Naive thymus-derived CD4-positive, alpha-beta T cell (primary cell): ENCODE measurements at regions not wholly inside any gene's neighbourhood (a gene's known extent, or its start where the extent isn't known, plus 50 kb on each side); places are given as distances from the start of the nearest gene placed in this dataset.

ENCODE experiments used
- ATAC-seq: fragments of 150-1000 bp; cut with Tn5 transposase; 2 replicates; pipeline ENCODE4 v1.10.0; 2021; ENCODE audit warnings: mild to moderate bottlenecking, moderate library complexity
- CTCF ChIA-PET: fragments of 350-600 bp; sonication (Branson Sonifier 250); formaldehyde crosslinking; loops from one replicate; lab custom pipeline; 2021; ENCODE audit warnings: antibody characterized with exemption; lab: Charles Lee
- POLR2A ChIA-PET: fragments of 350-600 bp; sonication (Branson Sonifier 250); formaldehyde crosslinking; loops from one replicate; lab custom pipeline; 2021; ENCODE audit warnings: antibody characterized with exemption, inconsistent platforms; lab: Charles Lee
- DNase-seq, 9 donors: peaks; one replicate each; pipeline versions ENCODE4 v3.0.0 to v3.0.0-alpha.2; 2020 to 2022; ENCODE audit warnings: mixed read lengths in 1 of 9
- H3K27ac ChIP-seq: one replicate; pipeline ENCODE4 v1.7.0; 2013; ENCODE audit warnings: mild to moderate bottlenecking, low read depth, low read length, moderate library complexity
- H3K27me3 ChIP-seq, 2 donors: one replicate each; pipeline ENCODE4 v1.7.0; 2013; ENCODE audit warnings: low read length in 2 of 2, mild to moderate bottlenecking in 2 of 2, moderate library complexity in 2 of 2; ENCODE audit not compliant: control insufficient read depth in 2 of 2, insufficient read depth in 2 of 2
- H3K36me3 ChIP-seq, 3 experiments: 1 replicate in 2 of 3; 2 replicates in 1 of 3; pipeline ENCODE4 v1.7.0; 2013; ENCODE audit warnings: low read length in 3 of 3, mild to moderate bottlenecking in 3 of 3, moderate library complexity in 1 of 3; ENCODE audit not compliant: insufficient read depth in 3 of 3, control insufficient read depth in 2 of 3
- H3K4me1 ChIP-seq, 2 donors: one replicate each; pipeline ENCODE4 v1.7.0; 2013; ENCODE audit warnings: low read length in 2 of 2, mild to moderate bottlenecking in 2 of 2, moderate library complexity in 1 of 2; ENCODE audit not compliant: control insufficient read depth in 2 of 2, insufficient read depth in 2 of 2
- H3K4me3 ChIP-seq: 2 replicates; pipeline ENCODE4 v1.7.0; 2013; ENCODE audit warnings: mild to moderate bottlenecking, low read length
- H3K9me3 ChIP-seq, 3 experiments: 1 replicate in 2 of 3; 2 replicates in 1 of 3; pipeline ENCODE4 v1.7.0; 2013; ENCODE audit warnings: low read length in 3 of 3; ENCODE audit not compliant: control insufficient read depth in 2 of 3
- H3K27ac Mint-ChIP-seq, 9 donors: one replicate each; pipeline ENCODE4 v1.8.0; 2020 to 2022; ENCODE audit warnings: mixed read lengths in 9 of 9, mild to moderate bottlenecking in 8 of 9, moderate library complexity in 5 of 9, inconsistent platforms in 2 of 9
- H3K27me3 Mint-ChIP-seq, 5 donors: one replicate each; pipeline ENCODE4 v1.8.0; 2021 to 2022; ENCODE audit warnings: mixed read lengths in 5 of 5, mild to moderate bottlenecking in 1 of 5
- H3K36me3 Mint-ChIP-seq, 5 donors: one replicate each; pipeline ENCODE4 v1.8.0; 2020 to 2022; ENCODE audit warnings: mixed read lengths in 5 of 5, mild to moderate bottlenecking in 3 of 5, inconsistent platforms in 1 of 5
- H3K4me1 Mint-ChIP-seq, 7 donors: one replicate each; pipeline ENCODE4 v1.8.0; 2020 to 2022; ENCODE audit warnings: mixed read lengths in 7 of 7, mild to moderate bottlenecking in 3 of 7, inconsistent platforms in 1 of 7
- H3K4me3 Mint-ChIP-seq, 10 donors: one replicate each; pipeline ENCODE4 v1.8.0; 2020 to 2022; ENCODE audit warnings: mild to moderate bottlenecking in 10 of 10, mixed read lengths in 10 of 10, moderate library complexity in 6 of 10, inconsistent platforms in 2 of 10
- H3K9me3 Mint-ChIP-seq, 11 donors: one replicate each; pipeline ENCODE4 v1.8.0; 2020 to 2022; ENCODE audit warnings: mixed read lengths in 11 of 11, mild to moderate bottlenecking in 4 of 11, inconsistent platforms in 1 of 11, moderate library complexity in 1 of 11
- intact Hi-C, 2 donors: fragments of 100-400 bp; cut with micrococcal nuclease; formaldehyde crosslinking; loops; one replicate each; pipeline ENCODE4 v1.15.1; 2023

- Mint-ChIP-seq H3K27me3 (peaks cover 17 to 34% (median 25%) of the 10 kb centered on the region in 5 donors), H3K36me3 (peaks cover 0 to 4% (median 0%) of the 10 kb centered on the region in 5 donors), H3K9me3 (peaks cover 0 to 3% (median 0%) of the 10 kb centered on the region in 11 donors), H3K4me3 (no peak overlapping the region), H3K4me1 (peaks cover 0 to 6% (median 0%) of the 10 kb centered on the region in 7 donors), H3K27ac (no peak overlapping the region)
- CTCF ChIA-PET, result no interaction called here
- ATAC-seq, result no peak
- Histone ChIP-seq H3K9me3 (no peaks in the 10 kb centered on the region), H3K27ac (no peak overlapping the region), H3K4me3 (no peak overlapping the region), H3K4me1 (no peaks in the 10 kb centered on the region), H3K27me3 (peaks cover 0 to 3% of the 10 kb centered on the region in 2 donors), H3K36me3 (no peaks in the 10 kb centered on the region)
- intact Hi-C loops, result no loop called here
- POLR2A ChIA-PET, result no interaction called here
- DNase-seq, result no peak
These were observed 57.5 kb upstream of the DYNLT3 start for GRCh38 chrX:37904833-37905232.

DNA sequence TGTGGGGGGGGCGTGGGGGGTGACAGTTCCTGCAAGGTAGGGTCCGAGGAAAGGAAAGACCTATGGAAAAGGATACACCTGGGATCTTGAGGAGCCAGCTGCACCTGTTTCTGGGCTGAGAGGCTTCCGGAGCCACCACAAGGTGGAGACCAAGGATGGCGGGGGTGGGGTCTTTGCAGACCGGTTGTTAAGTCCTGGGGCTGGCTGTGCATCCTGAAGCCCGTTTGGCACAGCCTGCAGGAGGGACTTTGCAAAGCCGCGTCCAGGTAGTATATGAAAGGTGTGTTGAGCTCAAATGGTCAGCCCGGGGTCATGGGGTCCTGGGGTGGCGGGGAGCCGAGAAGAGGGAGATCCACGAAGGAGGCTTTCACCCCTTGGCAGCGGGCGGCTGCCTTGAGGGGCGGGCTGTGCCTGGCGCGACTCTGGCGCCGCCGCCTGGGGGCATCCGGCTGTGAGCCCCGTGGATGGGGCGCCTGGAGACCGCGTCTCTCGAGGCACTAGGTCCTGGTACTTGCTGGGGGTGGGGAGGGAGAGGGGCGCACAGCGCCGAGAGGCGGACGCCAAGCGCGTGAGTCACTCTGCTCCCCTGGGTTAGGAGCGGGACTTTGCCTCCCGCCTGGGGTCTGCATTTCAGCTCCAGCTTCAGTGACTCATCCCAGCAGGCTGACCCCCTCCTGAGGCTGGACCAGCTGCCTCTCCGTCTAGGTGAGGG, 58.2 kb upstream of the DYNLT3 start:
- peaks cover 17 to 32% (median 25%) of the 10 kb centered on the region in 5 donors for H3K27me3 Mint-ChIP-seq
- ATAC-seq (no peak), DNase-seq (no peak)
- H3K4me1 ChIP-seq, result no peaks in the 10 kb centered on the region
- ChIA-PET POLR2A (no interaction called here), CTCF (no interaction called here)
- no peak overlapping the region for H3K4me3 ChIP-seq
- H3K27ac ChIP-seq, result no peak overlapping the region
- no peaks in the 10 kb centered on the region for H3K36me3 ChIP-seq
- peaks cover 0 to 4% (median 0%) of the 10 kb centered on the region in 5 donors for H3K36me3 Mint-ChIP-seq
- peaks cover 0 to 3% (median 0%) of the 10 kb centered on the region in 11 donors for H3K9me3 Mint-ChIP-seq
- H3K9me3 ChIP-seq, result no peaks in the 10 kb centered on the region
- intact Hi-C loops, result no loop called here
- H3K27ac Mint-ChIP-seq, result no peak overlapping the region
- peak overlapping the region in 6 of 10 donors; percentile 7 to 57 (median 40) for H3K4me3 Mint-ChIP-seq
- peaks cover 0 to 6% (median 0%) of the 10 kb centered on the region in 7 donors for H3K4me1 Mint-ChIP-seq
- peaks cover 0 to 3% of the 10 kb centered on the region in 2 donors for H3K27me3 ChIP-seq

DNA sequence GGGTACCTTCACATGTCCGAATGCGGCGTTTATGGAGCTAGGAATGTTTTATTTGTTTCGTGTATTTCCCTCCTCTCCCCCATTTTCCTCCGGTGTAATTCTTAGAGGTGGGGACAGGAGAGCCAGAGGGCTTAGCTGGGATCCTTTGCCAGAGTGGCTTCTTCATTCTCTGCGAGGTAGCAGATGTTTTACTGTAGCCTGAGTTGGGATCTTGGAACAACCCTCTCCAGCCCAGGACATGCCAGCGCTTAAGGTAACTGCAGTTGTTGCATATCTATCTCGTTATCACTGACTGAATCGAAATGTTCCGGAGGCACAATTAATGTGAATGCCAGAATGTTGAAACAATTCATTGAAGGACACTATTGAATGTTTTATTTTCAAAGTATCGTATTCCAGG, 59.0 kb upstream of the DYNLT3 start:
- Mint-ChIP-seq H3K27me3 (peaks cover 17 to 32% (median 25%) of the 10 kb centered on the region in 5 donors), H3K27ac (peak overlapping the region in 1 of 9 donors; percentile 46), H3K36me3 (peaks cover 0 to 4% (median 0%) of the 10 kb centered on the region in 5 donors), H3K4me3 (peak overlapping the region in 3 of 10 donors; percentile 19 to 57 (median 45)), H3K9me3 (peaks cover 0 to 3% (median 0%) of the 10 kb centered on the region in 11 donors), H3K4me1 (peaks cover 0 to 6% (median 0%) of the 10 kb centered on the region in 7 donors)
- no peaks in the 10 kb centered on the region for H3K36me3 ChIP-seq
- H3K9me3 ChIP-seq, result no peaks in the 10 kb centered on the region
- POLR2A ChIA-PET, result no interaction called here
- DNase-seq, result no peak
- no peak overlapping the region for H3K27ac ChIP-seq
- intact Hi-C loops, result no loop called here
- CTCF ChIA-PET, result no interaction called here
- peaks cover 0 to 3% of the 10 kb centered on the region in 2 donors for H3K27me3 ChIP-seq
- H3K4me3 ChIP-seq, result no peak overlapping the region
- no peaks in the 10 kb centered on the region for H3K4me1 ChIP-seq
- ATAC-seq, result no peak

DNA sequence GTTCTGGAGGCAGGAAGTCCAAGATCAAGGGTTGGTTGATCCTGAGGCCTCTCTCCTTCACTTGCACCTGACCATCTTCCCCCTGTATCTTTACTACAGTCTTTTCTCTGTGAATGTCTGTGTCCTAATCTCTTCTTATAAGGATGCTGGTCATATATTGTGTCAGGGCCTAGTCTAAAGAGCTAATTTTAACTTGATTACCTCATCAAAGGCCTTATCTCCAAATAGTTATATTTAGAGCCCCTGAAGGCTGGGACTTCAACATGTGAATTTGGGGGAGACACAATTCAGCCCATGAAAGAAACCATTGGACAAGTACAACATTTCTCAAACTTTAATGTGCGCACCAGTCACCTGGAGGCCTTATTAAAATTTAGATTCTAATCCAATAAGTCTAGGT, 62.8 kb upstream of the DYNLT3 start:
- Mint-ChIP-seq H3K4me1 (peaks cover 0 to 6% (median 0%) of the 10 kb centered on the region in 7 donors), H3K9me3 (peaks cover 0 to 3% (median 0%) of the 10 kb centered on the region in 11 donors), H3K36me3 (no peaks in the 10 kb centered on the region), H3K4me3 (no peak overlapping the region), H3K27me3 (peaks cover 9 to 24% (median 12%) of the 10 kb centered on the region in 5 donors), H3K27ac (no peak overlapping the region)
- Histone ChIP-seq H3K27me3 (peaks cover 0 to 3% of the 10 kb centered on the region in 2 donors), H3K4me3 (no peak overlapping the region), H3K27ac (no peak overlapping the region), H3K9me3 (no peaks in the 10 kb centered on the region), H3K4me1 (no peaks in the 10 kb centered on the region), H3K36me3 (no peaks in the 10 kb centered on the region)
- POLR2A ChIA-PET, result no interaction called here
- intact Hi-C loops, result no loop called here
- CTCF ChIA-PET, result no interaction called here
- DNase-seq (no peak), ATAC-seq (no peak)

GRCh38 chrX:37912304-37912703, 64.9 kb upstream of the DYNLT3 start:
- Mint-ChIP-seq H3K27ac (no peak overlapping the region), H3K27me3 (peaks cover 3 to 11% (median 9%) of the 10 kb centered on the region in 5 donors), H3K4me1 (no peaks in the 10 kb centered on the region), H3K36me3 (no peaks in the 10 kb centered on the region), H3K9me3 (peaks cover 0 to 2% (median 0%) of the 10 kb centered on the region in 11 donors), H3K4me3 (no peak overlapping the region)
- Histone ChIP-seq H3K4me1 (no peaks in the 10 kb centered on the region), H3K27ac (no peak overlapping the region), H3K27me3 (no peaks in the 10 kb centered on the region), H3K9me3 (no peaks in the 10 kb centered on the region), H3K36me3 (no peaks in the 10 kb centered on the region), H3K4me3 (no peak overlapping the region)
- DNase-seq (no peak), ATAC-seq (peak; percentile 12)
- intact Hi-C loops, result no loop called here
- POLR2A ChIA-PET, result no interaction called here
- CTCF ChIA-PET, result no interaction called here

DNA sequence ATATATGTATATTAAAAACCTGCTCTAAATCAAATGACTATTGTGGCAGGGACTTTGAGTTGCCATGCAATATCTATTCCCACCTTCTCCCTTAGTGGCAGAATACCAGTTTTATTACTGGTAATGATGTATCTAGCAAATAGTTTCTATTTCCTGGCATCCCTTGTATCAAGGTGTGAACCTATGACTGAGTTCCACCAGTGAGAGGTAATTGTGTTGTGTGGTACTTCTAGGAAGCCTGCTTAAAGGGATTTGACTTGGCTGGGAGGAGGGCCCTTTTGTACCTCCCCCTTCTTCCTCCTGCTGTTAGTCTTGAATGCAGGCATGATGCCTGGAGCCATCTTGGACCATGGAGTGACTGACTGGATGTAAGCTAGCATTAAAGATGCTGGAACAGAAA, 65.4 kb upstream of the DYNLT3 start:
- H3K4me1 ChIP-seq, result no peaks in the 10 kb centered on the region
- no peaks in the 10 kb centered on the region for H3K9me3 Mint-ChIP-seq
- no peak overlapping the region for H3K27ac Mint-ChIP-seq
- H3K4me3 ChIP-seq, result no peak overlapping the region
- H3K36me3 Mint-ChIP-seq, result no peaks in the 10 kb centered on the region
- DNase-seq (no peak), ATAC-seq (no peak)
- H3K4me3 Mint-ChIP-seq, result no peak overlapping the region
- no peaks in the 10 kb centered on the region for H3K4me1 Mint-ChIP-seq
- peaks cover 0 to 8% (median 7%) of the 10 kb centered on the region in 5 donors for H3K27me3 Mint-ChIP-seq
- no peaks in the 10 kb centered on the region for H3K27me3 ChIP-seq
- no peak overlapping the region for H3K27ac ChIP-seq
- ChIA-PET CTCF (no interaction called here), POLR2A (no interaction called here)
- H3K36me3 ChIP-seq, result no peaks in the 10 kb centered on the region
- intact Hi-C loops, result no loop called here
- H3K9me3 ChIP-seq, result no peaks in the 10 kb centered on the region

DNA sequence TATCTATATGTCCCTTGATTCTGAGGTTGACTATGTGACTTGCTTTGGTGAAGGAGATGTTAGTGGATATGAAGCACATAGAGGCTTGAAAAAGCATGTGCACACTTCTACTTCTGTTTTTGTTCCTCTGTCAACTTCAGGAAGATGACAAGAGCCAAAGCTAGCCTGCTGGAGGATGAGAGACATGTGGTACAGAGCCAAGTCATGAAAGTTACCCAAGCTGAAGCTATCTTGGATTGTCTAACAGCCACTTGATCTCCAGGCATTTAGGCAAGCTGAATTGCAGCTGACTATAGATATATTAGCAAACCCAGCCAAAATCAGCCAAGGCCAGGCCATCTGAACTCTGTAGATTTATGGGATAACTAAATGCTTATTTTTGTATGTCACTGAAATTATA, 70.8 kb upstream of the DYNLT3 start:
- Mint-ChIP-seq H3K4me3 (no peak overlapping the region), H3K36me3 (no peaks in the 10 kb centered on the region), H3K4me1 (no peaks in the 10 kb centered on the region), H3K27ac (no peak overlapping the region), H3K9me3 (peaks cover 0 to 5% (median 0%) of the 10 kb centered on the region in 11 donors), H3K27me3 (peaks cover 0 to 15% (median 5%) of the 10 kb centered on the region in 5 donors)
- Histone ChIP-seq H3K27ac (no peak overlapping the region), H3K9me3 (no peaks in the 10 kb centered on the region), H3K27me3 (no peaks in the 10 kb centered on the region), H3K36me3 (no peaks in the 10 kb centered on the region), H3K4me3 (no peak overlapping the region), H3K4me1 (no peaks in the 10 kb centered on the region)
- ATAC-seq, result no peak
- POLR2A ChIA-PET, result no interaction called here
- CTCF ChIA-PET, result no interaction called here
- DNase-seq, result no peak
- intact Hi-C loops, result no loop called here
